ENCODE measurements at regions not wholly inside any gene's neighbourhood (a gene's known extent, or its start where the extent isn't known, plus 50 kb on each side); places are given as distances from the start of the nearest gene placed in this dataset.

GRCh38 chr3:34260271-34261000, 462.0 kb downstream of the PDCD6IP start:
- DNase-seq: peak; percentile 62

DNA sequence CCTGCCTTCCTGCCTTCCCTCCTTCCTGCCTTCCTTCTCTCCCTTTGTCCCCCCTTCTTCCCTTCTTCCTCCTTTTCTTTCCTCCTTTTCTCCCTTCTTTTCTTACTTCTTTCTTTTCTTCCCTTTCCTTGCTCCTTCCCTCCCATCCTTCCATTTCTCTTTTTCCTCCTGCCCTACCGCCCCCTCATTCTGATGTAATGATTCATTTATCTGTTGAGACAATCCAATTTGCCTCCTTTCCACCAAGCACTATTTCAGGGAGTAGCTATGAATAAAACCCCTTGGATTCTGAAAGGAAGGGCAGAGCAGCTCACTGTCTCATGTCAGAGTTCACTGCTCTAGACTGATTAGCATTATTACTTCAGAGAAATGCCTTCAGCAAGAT, 462.6 kb downstream of the PDCD6IP start:
- DNase-seq: peak; percentile 77

DNA sequence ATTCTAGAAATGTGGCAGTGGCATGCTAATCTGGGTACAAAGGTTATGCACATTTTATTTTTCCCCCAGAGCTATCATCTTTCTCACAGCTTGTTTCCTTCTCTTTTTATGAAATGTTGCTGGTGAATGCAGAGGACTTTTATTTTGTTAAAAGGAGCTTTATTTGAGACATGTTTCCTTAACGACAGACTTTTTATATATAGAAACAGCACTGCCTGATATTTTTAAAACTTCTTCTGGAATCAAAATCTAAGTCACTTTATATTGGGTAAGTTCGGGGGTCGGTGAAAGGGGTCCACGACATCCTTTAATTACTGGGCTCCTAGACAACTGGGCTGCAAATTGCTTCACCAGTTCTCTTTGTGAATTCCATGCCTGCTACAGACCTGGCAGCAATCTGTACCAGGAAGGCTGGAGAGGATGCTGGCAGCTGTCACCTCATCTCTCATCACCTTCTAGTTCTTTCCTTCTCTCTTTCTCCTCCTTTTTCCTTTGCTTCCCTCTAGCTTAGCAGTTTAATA, 464.7 kb downstream of the PDCD6IP start:
- DNase-seq: peak; percentile 23

- DNase-seq: no peak
Measured at GRCh38 chr3:34264337-34265041, 466.1 kb downstream of the PDCD6IP start.

DNA sequence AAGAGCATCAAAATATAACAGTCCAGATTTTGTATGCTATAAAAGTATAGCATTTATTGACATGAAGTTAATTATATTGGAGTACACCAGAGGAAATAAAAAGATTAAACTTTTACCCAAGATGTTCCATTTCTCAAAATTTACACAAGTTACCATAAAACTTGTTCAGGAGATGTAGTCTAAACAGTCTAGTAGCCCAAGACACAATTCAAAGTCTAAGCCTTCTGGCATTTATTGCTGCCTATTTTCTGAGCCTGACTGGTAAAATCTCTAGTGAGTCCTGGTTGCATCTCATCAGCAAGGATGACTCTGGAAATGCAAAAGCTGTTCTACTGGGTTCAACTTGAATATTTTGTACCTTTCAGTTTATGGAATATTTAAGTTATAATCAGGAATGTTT, 468.7 kb downstream of the PDCD6IP start:
- DNase-seq: no peak

GRCh38 chr3:34268032-34268709, 469.7 kb downstream of the PDCD6IP start:
- DNase-seq: peak; percentile 43

DNA sequence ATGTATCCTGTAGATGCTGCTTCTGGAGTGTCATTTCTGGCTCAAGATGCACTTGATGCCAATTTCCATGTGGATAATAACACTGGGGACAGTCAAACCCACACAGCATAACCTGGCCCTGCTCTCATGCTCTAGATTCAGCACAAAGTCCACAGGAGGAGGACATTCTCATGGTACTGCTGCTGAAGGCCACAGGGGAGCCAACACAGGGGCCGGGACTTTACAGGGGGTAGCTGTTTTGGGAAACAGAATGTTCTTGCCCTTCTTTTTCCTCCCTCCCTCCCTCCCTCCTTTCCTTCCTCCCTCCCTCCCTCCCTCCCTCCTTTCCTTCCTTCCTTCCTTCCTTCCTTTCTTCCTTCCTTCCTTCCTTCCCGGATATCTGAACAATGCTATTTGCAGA, 477.4 kb downstream of the PDCD6IP start:
- DNase-seq: no peak

DNA sequence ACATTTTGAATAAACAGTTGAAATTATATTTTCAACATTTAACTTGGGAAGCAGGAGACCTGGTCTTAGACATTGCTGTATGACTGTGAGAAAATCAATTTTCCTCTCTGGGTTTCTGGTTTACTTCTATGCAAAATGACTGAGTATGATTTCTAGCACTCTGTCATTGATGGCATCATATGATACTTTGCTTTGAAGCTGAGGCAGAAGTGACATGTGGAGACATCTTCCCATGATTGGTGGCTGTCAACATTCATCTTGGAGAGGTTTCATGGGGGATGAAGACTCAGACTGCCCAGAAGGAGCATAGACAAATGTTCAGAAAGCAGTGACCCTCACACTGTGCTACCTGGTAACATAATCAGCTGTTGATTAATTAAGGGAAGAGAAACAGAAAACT, 477.9 kb downstream of the PDCD6IP start:
- no peak for DNase-seq

DNA sequence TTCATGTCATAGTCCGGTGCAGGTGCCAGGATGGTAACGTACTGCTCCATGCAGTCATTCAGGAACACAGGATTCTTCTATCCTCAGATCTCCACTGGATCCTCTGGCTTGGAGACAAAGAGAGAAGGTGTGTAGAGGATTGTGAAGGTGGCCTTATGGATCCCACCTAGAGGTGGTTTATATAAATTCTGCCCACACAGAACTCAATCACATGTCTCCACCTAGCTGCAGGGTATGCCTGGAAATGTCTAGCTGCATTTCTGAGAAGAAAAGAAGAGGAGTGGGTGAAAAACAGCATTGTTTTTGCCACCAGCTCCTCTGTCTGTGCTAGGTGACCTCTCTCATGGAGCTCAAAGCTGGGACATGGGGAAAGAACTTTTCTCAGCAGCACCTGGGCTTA, 478.7 kb downstream of the PDCD6IP start:
- DNase-seq: no peak

- DNase-seq: no peak
Measured at GRCh38 chr3:34279901-34280300, 481.5 kb downstream of the PDCD6IP start.

DNA sequence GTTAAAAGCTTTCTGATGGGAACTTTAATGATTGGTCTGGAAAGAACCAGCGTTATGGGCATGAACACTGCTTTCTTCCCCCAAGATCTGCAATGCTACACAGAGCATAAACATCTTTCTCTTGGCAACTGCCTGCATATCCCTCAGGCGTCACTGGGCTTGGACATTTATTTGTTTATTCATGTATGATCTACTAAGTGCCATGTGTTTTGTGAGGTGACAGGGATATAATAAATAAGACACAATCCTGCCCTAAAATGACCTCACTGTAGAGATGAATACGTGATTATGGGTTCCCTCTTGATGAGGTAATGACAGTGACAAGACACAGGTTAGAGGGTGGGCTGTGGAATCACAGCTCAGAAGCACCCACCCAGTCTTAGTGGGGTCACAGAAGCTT, 485.3 kb downstream of the PDCD6IP start:
- no peak for DNase-seq

- no peak for DNase-seq
Measured at GRCh38 chr3:34284959-34285826, 486.8 kb downstream of the PDCD6IP start.

- DNase-seq: no peak
Measured at GRCh38 chr3:34285827-34286188, 487.4 kb downstream of the PDCD6IP start.

DNA sequence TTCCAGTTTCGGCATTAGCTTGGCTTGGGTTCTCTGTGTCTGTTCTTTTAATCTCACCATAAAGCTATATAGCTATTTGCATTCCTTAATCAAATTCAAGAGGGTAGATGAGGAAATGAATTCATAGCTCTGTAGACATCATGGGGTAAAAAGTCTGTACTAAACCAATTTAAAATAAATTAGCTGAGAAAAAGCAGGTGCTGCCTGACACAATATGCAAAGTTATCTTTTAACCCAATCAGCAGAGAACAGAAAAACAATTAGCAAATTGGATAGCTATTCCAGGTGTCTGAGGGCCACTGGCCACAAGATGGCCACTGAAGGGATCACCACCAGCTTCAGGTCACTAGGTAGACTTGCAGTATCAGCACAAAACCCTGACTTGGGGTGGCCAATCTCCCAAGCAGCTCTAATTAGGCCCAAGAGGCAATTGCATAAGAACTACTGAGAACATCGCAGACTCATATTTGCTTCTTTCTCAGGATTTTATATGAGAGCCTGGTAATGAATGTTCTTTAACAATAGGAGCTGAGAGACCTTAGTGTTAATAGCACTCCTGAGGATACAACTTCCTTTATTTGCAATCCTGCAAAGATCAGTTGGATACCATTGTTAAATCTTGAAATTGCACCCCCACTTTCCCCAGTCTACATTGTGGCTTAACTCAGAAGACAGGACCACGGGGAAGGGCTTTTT, 494.3 kb downstream of the PDCD6IP start:
- DNase-seq: no peak

GRCh38 chr3:34294240-34294639, 495.8 kb downstream of the PDCD6IP start:
- DNase-seq: no peak

DNA sequence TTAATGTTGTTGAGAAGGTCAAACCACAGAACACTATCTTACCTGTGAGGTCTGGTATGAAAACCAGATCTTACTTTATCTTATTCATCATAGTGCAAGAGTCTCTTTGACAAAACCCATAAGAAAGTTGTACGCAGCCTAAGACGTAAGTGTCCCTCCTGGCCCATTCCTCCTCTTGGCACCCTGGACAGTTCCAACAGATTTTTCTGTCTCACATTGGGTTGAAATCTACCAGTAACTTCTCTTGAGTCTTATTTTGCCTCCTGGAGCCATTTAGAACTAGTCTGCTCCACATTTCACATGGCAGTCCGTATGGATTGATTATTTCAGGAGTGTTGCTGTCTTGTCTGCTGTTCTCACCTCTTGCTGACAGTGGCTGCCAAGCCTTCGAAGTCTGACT, 498.4 kb downstream of the PDCD6IP start:
- no peak for DNase-seq

- no peak for DNase-seq
Measured at GRCh38 chr3:34298653-34299052, 500.2 kb downstream of the PDCD6IP start.

- DNase-seq: no peak
Measured at GRCh38 chr3:34300621-34301020, 502.2 kb downstream of the PDCD6IP start.

GRCh38 chr3:34301313-34301712, 502.9 kb downstream of the PDCD6IP start:
- DNase-seq: no peak

- no peak for DNase-seq
Measured at GRCh38 chr3:34305266-34305665, 506.8 kb downstream of the PDCD6IP start.

GRCh38 chr3:34312684-34313083, 514.3 kb downstream of the PDCD6IP start:
- no peak for DNase-seq

GRCh38 chr3:34319881-34320280, 521.5 kb downstream of the PDCD6IP start:
- DNase-seq: no peak

Measured in fibroblast of skin of right biceps (primary cell).